Stomach (tissue), 8 donors: ENCODE measurements at regions not wholly inside any gene's neighbourhood (a gene's known extent, or its start where the extent isn't known, plus 50 kb on each side); places are given as distances from the start of the nearest gene placed in this dataset.

Experiments
- DNase-seq, 2 donors: peaks; one replicate each; pipeline versions ENCODE4 v3.0.0 to v3.0.0-alpha.2; 2013 to 2019
- H3K27ac ChIP-seq, 5 donors: fragments of 200-600 bp in 4 of 5; sonication (generic) in 4 of 5; one replicate each; pipeline ENCODE4 v1.5.1; 2013 to 2019; ENCODE audit warnings: mild to moderate bottlenecking in 1 of 5, moderate library complexity in 1 of 5
- H3K27me3 ChIP-seq, 3 donors: fragments of 200-600 bp; sonication (generic); one replicate each; pipeline ENCODE4 v1.5.1; 2017 to 2019; ENCODE audit warnings: mixed run types in 1 of 3
- H3K36me3 ChIP-seq, 4 donors: fragments of 200-600 bp; sonication (generic); 1 replicate in 3 of 4; 2 replicates in 1 of 4; pipeline ENCODE4 v1.5.1; 2016 to 2019
- H3K4me1 ChIP-seq, 4 donors: fragments of 200-600 bp; sonication (generic); one replicate each; pipeline ENCODE4 v1.5.1; 2016 to 2019
- H3K4me3 ChIP-seq, 4 donors: fragments of 200-600 bp; sonication (generic) in 3 of 4; one replicate each; pipeline ENCODE4 v1.5.1; 2016 to 2019; ENCODE audit warnings: mild to moderate bottlenecking in 1 of 4
- H3K9me3 ChIP-seq, 4 donors: fragments of 200-600 bp; sonication (generic); one replicate each; pipeline ENCODE4 v1.5.1; 2016 to 2019
- EP300 ChIP-seq: sonication (generic); formaldehyde crosslinking; IDR thresholded peaks from one replicate; pipeline ENCODE4 v1.6.1; 2017; ENCODE audit warnings: antibody characterized with exemption
- POLR2A ChIP-seq, 4 donors: fragments of 450-650 bp; IDR thresholded peaks; one replicate each; pipeline ENCODE4 v1.6.1; 2016; ENCODE audit warnings: antibody characterized with exemption in 4 of 4, control low read depth in 2 of 4, mild to moderate bottlenecking in 1 of 4, moderate library complexity in 1 of 4
- POLR2AphosphoS5 ChIP-seq, 3 donors: sonication (generic); formaldehyde crosslinking; IDR thresholded peaks; one replicate each; pipeline ENCODE4 v1.6.1; 2016; ENCODE audit warnings: antibody characterized with exemption in 3 of 3
- WGBS, 5 donors: extraction: QIAGEN DNeasy Blood & Tissue Kit in 3 of 5; methylation state at CpG; one replicate each; pipeline versions ENCODE4 v1.1.5 to v1.1.7; 2013 to 2018; 5-methylcytosine and 5-hydroxymethylcytosine counted together
- intact Hi-C: fragments of 100-400 bp; cut with DNase I; formaldehyde crosslinking; loops from one replicate; pipeline ENCODE4 v1.15.1; 2023; ENCODE audit warnings: low total_unique reads
- TF ChIP-seq, protein P1 (sequence below), 7 experiments: fragments of 450-650 bp in 4 of 7; fragments of 200-600 bp in 3 of 7; sonication (generic) in 3 of 7; IDR thresholded peaks; one replicate each; pipeline ENCODE4 v1.5.1; 2016 to 2019; ENCODE audit warnings: antibody characterized with exemption in 7 of 7, control low read depth in 2 of 7, mild to moderate bottlenecking in 1 of 7
- donor health status: healthy with polysubstance abuse.
- donor health status: Bipolar disorder and iron deficiency.
- donor health status: healthy.

DNA sequence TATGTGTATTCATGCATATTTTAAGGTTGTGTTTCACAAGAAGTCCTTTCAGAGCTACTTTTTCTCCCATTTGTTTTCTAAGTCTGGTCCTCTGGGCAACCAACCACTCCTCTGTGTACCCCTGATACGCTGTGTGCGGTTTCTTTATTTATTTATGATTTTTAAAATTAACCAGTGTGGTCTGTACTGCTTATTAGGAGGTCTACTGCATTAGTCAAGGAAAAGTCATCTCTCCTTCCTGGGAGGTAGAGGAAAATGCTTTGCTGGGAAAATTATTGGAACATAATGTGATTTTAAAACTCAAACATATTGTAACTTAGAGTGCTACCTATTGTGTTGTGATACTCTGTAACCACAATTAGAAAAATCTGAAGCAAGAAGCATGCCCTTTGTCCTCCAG lies 1404.3 kb downstream of the SUCLG1 start:
- intact Hi-C loops: no loop called here
- no peak for TF ChIP-seq EP300
- TF ChIP-seq, protein P1, sequence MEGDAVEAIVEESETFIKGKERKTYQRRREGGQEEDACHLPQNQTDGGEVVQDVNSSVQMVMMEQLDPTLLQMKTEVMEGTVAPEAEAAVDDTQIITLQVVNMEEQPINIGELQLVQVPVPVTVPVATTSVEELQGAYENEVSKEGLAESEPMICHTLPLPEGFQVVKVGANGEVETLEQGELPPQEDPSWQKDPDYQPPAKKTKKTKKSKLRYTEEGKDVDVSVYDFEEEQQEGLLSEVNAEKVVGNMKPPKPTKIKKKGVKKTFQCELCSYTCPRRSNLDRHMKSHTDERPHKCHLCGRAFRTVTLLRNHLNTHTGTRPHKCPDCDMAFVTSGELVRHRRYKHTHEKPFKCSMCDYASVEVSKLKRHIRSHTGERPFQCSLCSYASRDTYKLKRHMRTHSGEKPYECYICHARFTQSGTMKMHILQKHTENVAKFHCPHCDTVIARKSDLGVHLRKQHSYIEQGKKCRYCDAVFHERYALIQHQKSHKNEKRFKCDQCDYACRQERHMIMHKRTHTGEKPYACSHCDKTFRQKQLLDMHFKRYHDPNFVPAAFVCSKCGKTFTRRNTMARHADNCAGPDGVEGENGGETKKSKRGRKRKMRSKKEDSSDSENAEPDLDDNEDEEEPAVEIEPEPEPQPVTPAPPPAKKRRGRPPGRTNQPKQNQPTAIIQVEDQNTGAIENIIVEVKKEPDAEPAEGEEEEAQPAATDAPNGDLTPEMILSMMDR (IDR thresholded peaks at IDR 0.05): no peak
- no peak for TF ChIP-seq POLR2A (IDR thresholded peaks at IDR 0.05)
- TF ChIP-seq POLR2AphosphoS5 (IDR thresholded peaks at IDR 0.05): no peak
- no peak for DNase-seq
- Histone ChIP-seq H3K27me3 (no peaks in the 10 kb centered on the region), H3K9me3 (peaks cover 0 to 16% (median 5%) of the 10 kb centered on the region in 4 donors), H3K4me3 (no peak overlapping the region), H3K36me3 (no peaks in the 10 kb centered on the region), H3K4me1 (no peaks in the 10 kb centered on the region), H3K27ac (no peak overlapping the region)
- WGBS, 5 donors: 51 to 83% (median 70%) methylated on average over 2 of the region's 2 CpGs

DNA sequence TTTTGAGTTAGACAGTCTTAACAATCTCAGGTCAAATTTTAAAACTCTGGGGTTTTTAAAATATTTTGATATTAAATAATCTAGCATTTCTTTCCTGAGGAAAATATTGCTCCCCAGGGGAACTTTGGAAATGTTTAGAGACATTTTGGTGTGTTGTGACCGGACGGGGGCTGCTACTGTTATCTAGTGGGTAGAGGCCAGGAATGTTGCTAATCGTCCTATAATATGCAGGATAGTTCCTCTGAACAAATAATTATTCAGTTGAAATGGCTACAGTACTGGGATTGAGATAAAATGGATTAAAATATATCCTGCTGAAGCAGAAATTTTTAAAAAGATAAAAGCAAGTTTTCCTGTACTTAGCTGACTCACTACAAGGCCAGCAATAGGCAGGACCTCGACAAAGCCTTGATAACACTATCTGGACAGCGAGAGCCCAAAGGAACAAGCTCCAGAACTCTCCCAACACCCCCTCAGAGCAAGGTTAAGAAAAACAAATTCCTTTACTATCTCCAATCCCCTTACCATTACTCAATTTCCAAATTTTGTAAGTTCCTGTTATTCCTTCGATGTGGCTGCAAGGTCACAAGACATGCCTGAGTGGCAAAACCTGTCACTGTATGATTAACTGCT lies 1407.4 kb downstream of the SUCLG1 start:
- no peak for DNase-seq
- no peak for TF ChIP-seq POLR2AphosphoS5 (IDR thresholded peaks at IDR 0.05)
- TF ChIP-seq EP300: no peak
- TF ChIP-seq, protein P1 (IDR thresholded peaks at IDR 0.05): no peak
- no peak for TF ChIP-seq POLR2A (IDR thresholded peaks at IDR 0.05)
- WGBS, 5 donors: 53 to 68% (median 57%) methylated on average over 6 of the region's 6 CpGs
- intact Hi-C loops: no loop called here
- Histone ChIP-seq H3K27ac (no peak overlapping the region), H3K27me3 (no peaks in the 10 kb centered on the region), H3K36me3 (no peaks in the 10 kb centered on the region), H3K4me1 (no peaks in the 10 kb centered on the region), H3K4me3 (no peak overlapping the region), H3K9me3 (no peaks in the 10 kb centered on the region)

DNA sequence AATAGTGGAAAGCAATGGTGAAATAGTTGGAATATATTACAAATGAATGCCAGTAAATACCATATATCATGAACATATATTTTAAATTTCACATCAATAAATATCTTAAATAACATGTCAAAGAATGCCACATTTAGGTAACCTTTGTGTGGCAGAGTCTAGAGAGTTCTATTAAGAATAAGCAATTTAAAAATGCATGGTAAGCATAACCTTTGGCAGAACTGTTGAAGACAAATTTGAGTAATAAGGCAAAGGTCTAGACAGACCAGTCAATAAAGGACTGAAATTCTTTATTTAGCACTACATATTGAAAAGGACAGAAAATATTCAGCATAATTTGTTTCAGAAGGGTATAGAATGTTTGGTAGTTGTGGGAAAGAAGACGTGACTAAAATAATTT lies 1417.0 kb downstream of the SUCLG1 start:
- Histone ChIP-seq H3K36me3 (no peaks in the 10 kb centered on the region), H3K27me3 (no peaks in the 10 kb centered on the region), H3K9me3 (no peaks in the 10 kb centered on the region), H3K4me1 (no peaks in the 10 kb centered on the region), H3K27ac (no peak overlapping the region), H3K4me3 (no peak overlapping the region)
- no peak for DNase-seq
- intact Hi-C loops: no loop called here
- 89 to 95% (median 94%) methylated on average over 1 of the region's 1 CpG for WGBS, 5 donors
- TF ChIP-seq, protein P1 (IDR thresholded peaks at IDR 0.05): no peak
- TF ChIP-seq POLR2AphosphoS5 (IDR thresholded peaks at IDR 0.05): no peak
- TF ChIP-seq EP300: no peak
- no peak for TF ChIP-seq POLR2A (IDR thresholded peaks at IDR 0.05)

DNA sequence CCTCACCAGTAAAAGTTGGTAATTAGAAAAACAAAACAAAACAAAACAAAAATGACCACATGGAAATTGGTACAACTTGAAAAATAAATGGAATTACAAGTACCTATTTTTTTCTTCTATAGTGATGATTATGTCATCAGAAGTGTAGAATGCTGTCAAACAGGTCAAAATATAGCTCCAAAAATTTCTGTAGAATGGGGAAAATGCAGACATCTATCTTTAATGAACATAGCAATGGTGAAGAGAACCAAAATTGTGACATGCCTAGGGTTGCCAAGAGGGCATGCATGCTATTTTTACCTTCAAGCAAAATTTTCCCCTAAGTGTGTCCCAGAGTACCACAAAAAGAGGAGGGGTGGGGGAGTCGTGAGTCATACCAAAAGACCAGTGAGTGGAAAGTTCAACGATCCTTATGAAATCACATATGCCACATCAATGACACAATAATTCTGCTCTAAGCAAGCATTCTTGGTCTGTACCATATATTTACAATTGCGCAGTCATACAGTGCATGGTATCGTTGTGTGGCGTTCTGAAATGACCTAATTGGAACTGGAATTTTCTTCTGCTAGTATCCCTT lies 1436.4 kb downstream of the SUCLG1 start:
- Histone ChIP-seq H3K4me3 (no peak overlapping the region), H3K36me3 (no peaks in the 10 kb centered on the region), H3K27me3 (no peaks in the 10 kb centered on the region), H3K9me3 (peaks cover 0 to 4% (median 0%) of the 10 kb centered on the region in 4 donors), H3K4me1 (no peaks in the 10 kb centered on the region), H3K27ac (no peak overlapping the region)
- 83 to 87% (median 86%) methylated on average over 5 of the region's 5 CpGs for WGBS, 5 donors
- intact Hi-C loops: no loop called here
- TF ChIP-seq POLR2AphosphoS5 (IDR thresholded peaks at IDR 0.05) (no peak), POLR2A (IDR thresholded peaks at IDR 0.05) (no peak), EP300 (no peak)
- TF ChIP-seq, protein P1 (IDR thresholded peaks at IDR 0.05): no peak
- no peak for DNase-seq
